T-cell (primary cell): ENCODE measurements at regions not wholly inside any gene's neighbourhood (a gene's known extent, or its start where the extent isn't known, plus 50 kb on each side); places are given as distances from the start of the nearest gene placed in this dataset.

Experiments used
- ATAC-seq, 4 experiments: fragments of 200-7000 bp in 3 of 4; fragments of 150-1000 bp in 1 of 4; cut with Tn5 transposase; replicated peaks in 1 of 4; 1 replicate in 3 of 4; 2 replicates in 1 of 4; pipeline ENCODE4 v1.10.0; 2021; ENCODE audit warnings: moderate library complexity in 3 of 4, mild to moderate bottlenecking in 2 of 4, moderate number of reproducible peaks in 1 of 4
- CTCF ChIA-PET, 2 donors: fragments of 300-600 bp; sonication (Branson Sonifier 250); formaldehyde crosslinking; loops; one replicate each; lab custom pipeline; 2022; ENCODE audit warnings: antibody characterized with exemption in 2 of 2; lab: Charles Lee
- POLR2A ChIA-PET, 2 donors: fragments of 300-600 bp; sonication (Branson Sonifier 250); formaldehyde crosslinking; loops; one replicate each; lab custom pipeline; 2022; ENCODE audit warnings: antibody characterized with exemption in 2 of 2; lab: Charles Lee
- DNase-seq, 35 experiments: peaks; one replicate each; pipeline versions ENCODE4 v3.0.0 to v3.0.0-alpha.2; 2013 to 2023
- H3K27ac ChIP-seq: one replicate; pipeline ENCODE4 v1.5.1; 2013; ENCODE audit warnings: low read length
- H3K27me3 ChIP-seq, 2 experiments: replicated peaks in 1 of 2; 1 replicate in 1 of 2; 2 replicates in 1 of 2; pipeline versions ENCODE4 v1.6.1 to v1.7.0; 2013; ENCODE audit warnings: low read length in 1 of 2, mixed read lengths in 1 of 2; ENCODE audit not compliant: control insufficient read depth in 2 of 2, insufficient read depth in 2 of 2; ENCODE audit errors: extremely low read depth in 1 of 2
- H3K36me3 ChIP-seq, 2 donors: 1 replicate in 1 of 2; 2 replicates in 1 of 2; pipeline versions ENCODE4 v1.6.1 to v1.7.0; 2013; ENCODE audit warnings: low read length in 1 of 2; ENCODE audit not compliant: control insufficient read depth in 2 of 2, insufficient read depth in 1 of 2; ENCODE audit errors: extremely low read depth in 1 of 2
- H3K4me1 ChIP-seq, 2 experiments: 1 replicate in 1 of 2; 2 replicates in 1 of 2; pipeline versions ENCODE4 v1.6.1 to v1.7.0; 2013; ENCODE audit warnings: low read length in 2 of 2, mixed read lengths in 1 of 2; ENCODE audit not compliant: insufficient read depth in 2 of 2, control insufficient read depth in 1 of 2; ENCODE audit errors: extremely low read depth in 1 of 2
- H3K4me3 ChIP-seq, 2 donors: 1 replicate in 1 of 2; 2 replicates in 1 of 2; pipeline versions ENCODE4 v1.5.1 to v1.7.0; 2013; ENCODE audit warnings: mild to moderate bottlenecking in 2 of 2, low read length in 1 of 2, moderate library complexity in 1 of 2; ENCODE audit not compliant: control insufficient read depth in 1 of 2; ENCODE audit errors: extremely low read depth in 1 of 2
- H3K9me3 ChIP-seq: 2 replicates; pipeline ENCODE4 v1.7.0; 2013
- H3K27ac Mint-ChIP-seq, 2 donors: one replicate each; pipeline ENCODE4 v1.8.0; 2020 to 2021; ENCODE audit warnings: mild to moderate bottlenecking in 2 of 2, mixed read lengths in 2 of 2
- H3K27me3 Mint-ChIP-seq, 2 donors: one replicate each; pipeline ENCODE4 v1.8.0; 2021 to 2022; ENCODE audit warnings: mixed read lengths in 2 of 2
- H3K36me3 Mint-ChIP-seq: one replicate; pipeline ENCODE4 v1.8.0; 2021; ENCODE audit warnings: mixed read lengths
- H3K4me1 Mint-ChIP-seq, 3 donors: one replicate each; pipeline ENCODE4 v1.8.0; 2020 to 2022; ENCODE audit warnings: mixed read lengths in 3 of 3, mild to moderate bottlenecking in 1 of 3
- H3K4me3 Mint-ChIP-seq, 3 donors: one replicate each; pipeline ENCODE4 v1.8.0; 2020 to 2022; ENCODE audit warnings: mild to moderate bottlenecking in 3 of 3, mixed read lengths in 3 of 3, moderate library complexity in 3 of 3
- H3K9me3 Mint-ChIP-seq, 3 donors: one replicate each; pipeline ENCODE4 v1.8.0; 2020 to 2022; ENCODE audit warnings: mixed read lengths in 3 of 3
- WGBS: methylation state at CpG from one replicate; pipeline ENCODE4 v1.1.5; 2013; ENCODE audit warnings: missing lambda C conversion rate; ENCODE audit not compliant: insufficient coverage; 5-methylcytosine and 5-hydroxymethylcytosine counted together

GRCh38 chr16:48864055-48864454 is 254.1 kb upstream of the N4BP1 start:
- Mint-ChIP-seq H3K4me1 (no peaks in the 10 kb centered on the region), H3K27ac (no peak overlapping the region), H3K9me3 (peaks cover 27 to 34% (median 28%) of the 10 kb centered on the region in 3 donors), H3K27me3 (no peaks in the 10 kb centered on the region), H3K4me3 (no peak overlapping the region), H3K36me3 (no peaks in the 10 kb centered on the region)
- Histone ChIP-seq H3K9me3 (no peaks in the 10 kb centered on the region), H3K4me3 (no peak overlapping the region), H3K27ac (no peak overlapping the region), H3K27me3 (no peaks in the 10 kb centered on the region), H3K36me3 (no peaks in the 10 kb centered on the region), H3K4me1 (no peaks in the 10 kb centered on the region)
- no peak for DNase-seq
- ChIA-PET POLR2A (no interaction called here), CTCF (no interaction called here)
- ATAC-seq = no peak
- WGBS = no CpG with 5 or more reads among the region's 1 CpG

GRCh38 chr16:48862087-48862532 is 252.1 kb upstream of the N4BP1 start:
- Mint-ChIP-seq H3K27me3 (no peaks in the 10 kb centered on the region), H3K9me3 (peaks cover 18 to 28% (median 24%) of the 10 kb centered on the region in 3 donors), H3K4me1 (no peaks in the 10 kb centered on the region), H3K27ac (no peak overlapping the region), H3K36me3 (no peaks in the 10 kb centered on the region), H3K4me3 (no peak overlapping the region)
- ChIA-PET CTCF (no interaction called here), POLR2A (no interaction called here)
- 13% methylated on average over 3 of the region's 9 CpGs for WGBS
- H3K4me3 ChIP-seq = no peak overlapping the region
- H3K27me3 ChIP-seq = no peaks in the 10 kb centered on the region
- ATAC-seq (no peak), DNase-seq (no peak)
- H3K27ac ChIP-seq = no peak overlapping the region
- H3K36me3 ChIP-seq = no peaks in the 10 kb centered on the region
- H3K4me1 ChIP-seq = no peaks in the 10 kb centered on the region
- H3K9me3 ChIP-seq = no peaks in the 10 kb centered on the region

GRCh38 chr16:48860341-48860740 is 250.4 kb upstream of the N4BP1 start:
- Histone ChIP-seq H3K4me3 (no peak overlapping the region), H3K36me3 (no peaks in the 10 kb centered on the region), H3K9me3 (no peaks in the 10 kb centered on the region), H3K27me3 (no peaks in the 10 kb centered on the region), H3K27ac (no peak overlapping the region), H3K4me1 (no peaks in the 10 kb centered on the region)
- ChIA-PET CTCF (no interaction called here), POLR2A (no interaction called here)
- Mint-ChIP-seq H3K27me3 (no peaks in the 10 kb centered on the region), H3K36me3 (no peaks in the 10 kb centered on the region), H3K4me3 (no peak overlapping the region), H3K4me1 (no peaks in the 10 kb centered on the region), H3K9me3 (peaks cover 18 to 22% (median 18%) of the 10 kb centered on the region in 3 donors), H3K27ac (no peak overlapping the region)
- ATAC-seq (no peak), DNase-seq (no peak)
- WGBS = no CpG with 5 or more reads among the region's 1 CpG

- 92% methylated on average over 9 of the region's 12 CpGs for WGBS
- no peaks in the 10 kb centered on the region for H3K27me3 Mint-ChIP-seq
- no peaks in the 10 kb centered on the region for H3K36me3 Mint-ChIP-seq
- no peaks in the 10 kb centered on the region for H3K36me3 ChIP-seq
- no peak overlapping the region for H3K27ac ChIP-seq
- DNase-seq (no peak), ATAC-seq (no peak)
- ChIA-PET CTCF (no interaction called here), POLR2A (no interaction called here)
- no peak overlapping the region for H3K4me3 Mint-ChIP-seq
- H3K9me3 Mint-ChIP-seq = peaks cover 0 to 3% (median 2%) of the 10 kb centered on the region in 3 donors
- no peak overlapping the region for H3K4me3 ChIP-seq
- H3K4me1 Mint-ChIP-seq = no peaks in the 10 kb centered on the region
- peaks cover 0 to 2% of the 10 kb centered on the region in 2 experiments for H3K27me3 ChIP-seq
- no peaks in the 10 kb centered on the region for H3K4me1 ChIP-seq
- no peaks in the 10 kb centered on the region for H3K9me3 ChIP-seq
- H3K27ac Mint-ChIP-seq = no peak overlapping the region
Observed at GRCh38 chr16:48852951-48853350, 243.0 kb upstream of the N4BP1 start.

GRCh38 chr16:48852458-48852857 is 242.5 kb upstream of the N4BP1 start:
- Mint-ChIP-seq H3K36me3 (no peaks in the 10 kb centered on the region), H3K9me3 (peaks cover 0 to 5% (median 2%) of the 10 kb centered on the region in 3 donors), H3K4me1 (no peaks in the 10 kb centered on the region), H3K27ac (no peak overlapping the region), H3K27me3 (no peaks in the 10 kb centered on the region), H3K4me3 (no peak overlapping the region)
- Histone ChIP-seq H3K4me1 (no peaks in the 10 kb centered on the region), H3K27me3 (peaks cover 0 to 2% of the 10 kb centered on the region in 2 experiments), H3K27ac (no peak overlapping the region), H3K9me3 (no peaks in the 10 kb centered on the region), H3K36me3 (no peaks in the 10 kb centered on the region), H3K4me3 (no peak overlapping the region)
- POLR2A ChIA-PET = no interaction called here
- 69% methylated on average over 5 of the region's 6 CpGs for WGBS
- no peak for DNase-seq
- no peak for ATAC-seq
- CTCF ChIA-PET = no interaction called here

GRCh38 chr16:48850097-48850770 is 240.3 kb upstream of the N4BP1 start:
- no peak overlapping the region for H3K4me3 ChIP-seq
- Mint-ChIP-seq H3K4me1 (no peaks in the 10 kb centered on the region), H3K36me3 (no peaks in the 10 kb centered on the region), H3K27ac (no peak overlapping the region), H3K4me3 (no peak overlapping the region), H3K9me3 (peaks cover 0 to 7% (median 0%) of the 10 kb centered on the region in 3 donors), H3K27me3 (peaks cover 0 to under 1% of the 10 kb centered on the region in 2 donors)
- peaks cover 0 to 2% of the 10 kb centered on the region in 2 experiments for H3K27me3 ChIP-seq
- no peaks in the 10 kb centered on the region for H3K4me1 ChIP-seq
- 56% methylated on average over 2 of the region's 7 CpGs for WGBS
- POLR2A ChIA-PET = no interaction called here
- ATAC-seq (no peak), DNase-seq (no peak)
- CTCF ChIA-PET = no interaction called here
- H3K27ac ChIP-seq = no peak overlapping the region
- no peaks in the 10 kb centered on the region for H3K9me3 ChIP-seq
- no peaks in the 10 kb centered on the region for H3K36me3 ChIP-seq
